HuH-7.5 (cell line): ENCODE measurements at regions not wholly inside any gene's neighbourhood (a gene's known extent, or its start where the extent isn't known, plus 50 kb on each side); places are given as distances from the start of the nearest gene placed in this dataset.

Experiments used
- DNase-seq: peaks from one replicate; pipeline ENCODE4 v3.0.0; 2011; ENCODE audit warnings: low spot score

DNA sequence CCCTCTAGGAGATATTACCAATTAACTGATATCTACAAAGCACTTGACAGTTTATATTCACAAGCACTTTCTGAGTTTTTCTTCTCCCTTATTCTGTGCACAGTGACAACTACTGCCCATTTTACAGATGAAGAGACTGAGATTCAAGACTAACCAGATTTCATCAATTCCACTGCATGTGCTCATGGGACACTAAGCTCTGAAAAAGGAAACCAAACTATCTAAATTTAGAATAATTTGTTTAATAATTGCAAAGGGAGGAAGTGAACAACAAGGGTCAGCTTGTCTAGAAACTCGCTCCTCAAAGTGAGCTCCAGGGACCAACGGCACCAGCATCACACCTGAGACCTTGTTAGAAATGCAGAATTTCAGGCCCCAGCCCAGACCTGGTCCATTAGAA lies 50.8 kb upstream of the MYLIP start:
- DNase-seq: no peak

DNA sequence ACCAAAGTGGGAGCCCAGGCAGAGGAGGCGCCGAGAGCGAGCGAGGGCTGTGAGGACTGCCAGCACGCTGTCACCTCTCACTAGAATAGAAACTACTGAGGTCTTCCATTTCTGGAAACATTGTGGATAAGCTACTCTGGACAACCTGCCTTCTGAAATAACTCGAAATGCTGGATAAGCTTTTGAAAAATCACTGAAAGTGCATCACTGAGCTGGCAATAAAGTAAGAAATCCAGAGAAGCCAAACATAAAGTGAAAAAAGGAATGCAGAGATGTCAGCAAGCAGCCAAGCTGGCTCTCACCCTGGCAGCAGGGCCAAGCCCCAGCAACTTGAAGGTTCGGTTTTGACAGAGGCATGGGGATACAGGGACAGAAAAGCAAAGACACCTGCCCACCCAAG lies 59.2 kb upstream of the MYLIP start:
- no peak for DNase-seq

DNA sequence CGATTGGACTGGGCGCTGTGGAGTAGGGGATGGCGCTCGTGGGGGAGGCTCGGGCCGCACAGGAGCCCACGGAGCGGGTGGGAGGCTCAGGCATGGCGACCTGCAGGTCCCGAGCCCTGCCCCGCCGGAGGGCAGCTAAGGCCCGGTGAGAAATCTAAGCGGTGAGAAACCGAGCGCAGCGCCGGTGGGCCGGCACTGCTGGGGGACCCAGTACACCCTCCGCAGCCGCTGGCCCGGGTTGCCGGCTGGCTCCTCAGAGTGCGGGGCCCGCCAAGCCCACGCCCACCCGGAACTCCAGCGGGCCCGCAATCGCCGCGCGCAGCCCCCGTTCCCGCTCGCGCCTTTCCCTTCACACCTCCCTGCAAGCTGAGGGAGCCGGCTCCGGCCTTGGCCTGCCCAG lies 59.7 kb upstream of the MYLIP start:
- DNase-seq: no peak

DNA sequence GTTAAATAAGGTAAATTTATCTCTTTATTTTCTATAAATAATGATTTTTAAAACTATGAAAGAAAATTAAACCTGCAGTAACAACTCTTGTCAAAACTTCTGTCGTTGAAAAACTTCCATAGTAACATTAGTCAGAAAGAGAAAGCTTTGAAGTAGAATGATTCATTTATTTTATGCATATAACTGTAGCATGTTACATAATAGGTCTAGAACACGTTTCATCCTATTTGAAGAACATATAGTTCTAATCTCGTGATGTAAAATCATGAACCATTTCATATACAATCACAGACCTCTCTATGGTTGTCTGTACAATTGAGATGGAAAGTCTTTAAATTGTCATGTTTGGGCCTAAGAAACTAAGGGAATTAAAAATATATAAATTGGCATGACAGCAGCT lies 61.3 kb upstream of the MYLIP start:
- DNase-seq: no peak

DNA sequence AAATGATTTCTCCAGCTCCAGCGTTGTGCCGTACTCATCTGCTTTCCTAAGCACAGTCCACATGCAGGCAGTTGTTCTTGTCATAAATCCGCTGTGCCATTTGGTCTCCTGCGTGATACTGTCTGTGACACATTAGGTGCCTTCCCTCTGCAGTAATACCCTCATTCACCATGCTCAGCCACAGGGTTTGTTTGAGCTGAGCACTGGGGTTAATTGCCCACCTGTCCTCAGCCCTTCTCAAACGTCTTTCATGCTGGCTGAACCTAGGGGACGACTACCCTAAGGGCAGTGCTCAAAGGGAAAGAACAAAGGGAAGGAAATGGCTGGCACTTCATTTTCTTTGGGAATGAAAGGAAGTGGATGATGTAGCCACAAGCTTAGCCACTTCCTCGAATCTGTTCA lies 64.2 kb upstream of the MYLIP start:
- no peak for DNase-seq

DNA sequence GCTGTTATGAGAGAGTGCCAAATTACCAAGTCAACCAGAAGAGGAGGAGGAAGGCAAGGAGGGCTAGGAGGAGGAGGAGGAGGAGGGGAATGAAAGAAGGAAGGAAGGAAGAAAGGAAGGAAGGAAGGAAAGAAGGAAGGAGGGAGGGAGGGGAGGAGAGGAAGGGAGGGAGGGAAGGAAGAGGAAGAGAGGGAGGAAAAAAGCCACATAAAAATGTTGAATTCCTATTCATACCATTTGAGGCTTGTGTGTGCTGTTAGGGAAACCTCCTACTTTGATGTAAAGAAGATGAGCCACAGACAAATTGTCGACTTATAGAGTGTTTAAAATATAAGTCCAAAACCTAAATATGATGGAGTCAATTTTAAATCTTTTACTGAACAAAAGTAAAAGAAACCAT lies 65.3 kb upstream of the MYLIP start:
- no peak for DNase-seq

DNA sequence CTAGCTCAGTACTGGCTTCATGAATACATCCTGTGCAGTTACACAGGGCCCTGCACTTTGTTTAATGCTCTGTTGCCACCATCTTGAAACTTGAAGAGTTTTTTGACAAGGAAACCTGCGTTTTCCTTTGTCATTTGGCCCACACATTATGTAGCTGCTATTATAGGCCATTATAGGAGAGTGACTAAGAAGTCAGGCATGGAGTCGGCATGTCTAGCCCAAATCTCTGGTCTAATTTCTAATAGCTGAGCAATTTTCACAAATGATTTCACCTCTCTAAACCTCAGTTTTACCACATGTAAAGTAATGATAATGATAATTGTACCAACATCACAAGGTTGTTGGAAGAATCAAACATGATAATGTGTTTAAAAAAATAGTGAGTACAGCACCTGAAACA lies 67.1 kb upstream of the MYLIP start:
- DNase-seq: no peak

DNA sequence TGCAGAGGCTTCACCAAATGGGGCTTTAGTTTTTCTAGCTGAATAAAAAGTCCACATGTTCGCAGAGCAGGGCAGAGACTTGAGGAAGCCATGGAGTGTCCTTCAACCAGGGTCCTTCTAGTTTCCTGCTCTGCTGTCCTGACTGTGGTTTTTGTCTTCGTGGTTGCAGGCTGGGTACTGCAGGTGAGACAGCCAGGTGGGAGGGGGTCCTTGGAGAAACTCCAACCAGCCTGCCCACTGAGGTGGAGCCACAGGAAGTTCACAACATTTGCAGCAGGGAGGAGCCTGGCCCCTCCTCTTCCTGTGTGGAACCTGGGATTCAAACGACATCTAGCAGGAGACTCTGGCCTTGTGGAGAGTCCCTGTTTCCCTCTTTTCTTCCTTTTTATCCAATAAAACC lies 68.8 kb upstream of the MYLIP start:
- no peak for DNase-seq

DNA sequence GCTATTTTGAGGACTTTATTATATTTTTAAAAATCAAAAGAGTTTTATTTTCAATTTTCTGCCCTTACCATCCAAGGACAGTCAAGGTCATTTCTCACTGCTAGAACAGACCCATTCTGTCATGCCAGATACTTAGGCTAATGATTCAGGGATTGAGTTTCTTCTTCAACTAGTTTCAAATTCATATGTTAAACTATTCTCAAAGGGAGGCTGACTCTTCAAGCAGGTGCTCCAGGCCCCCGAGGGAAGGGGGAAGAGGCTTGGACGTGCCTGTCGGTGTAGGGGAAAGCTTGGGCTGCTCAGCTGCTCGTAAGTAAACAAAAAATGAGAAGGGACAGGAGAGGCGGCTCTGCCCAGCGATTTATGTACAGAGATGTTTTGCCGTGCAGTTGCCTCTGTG lies 69.4 kb upstream of the MYLIP start:
- no peak for DNase-seq

DNA sequence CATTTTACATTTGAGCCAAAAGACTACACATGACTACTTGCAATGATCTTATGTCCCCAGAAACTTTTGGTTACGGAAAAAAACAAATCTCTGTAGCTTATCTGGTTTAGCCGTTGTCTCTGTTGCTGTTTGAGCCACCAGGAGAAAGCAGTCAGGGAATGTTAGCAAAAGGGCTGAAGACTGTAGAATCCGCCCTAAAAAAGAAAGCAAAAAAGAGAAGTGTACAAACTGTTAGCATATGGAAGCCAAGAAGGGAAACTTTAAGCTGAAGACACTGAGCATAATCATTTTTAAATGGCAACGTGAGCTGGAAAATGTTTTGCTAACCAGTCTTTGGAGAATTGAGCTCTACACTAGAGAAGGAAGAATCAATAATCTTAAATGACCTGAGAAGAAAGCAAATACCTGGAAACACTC lies 69.9 kb upstream of the MYLIP start:
- no peak for DNase-seq

DNA sequence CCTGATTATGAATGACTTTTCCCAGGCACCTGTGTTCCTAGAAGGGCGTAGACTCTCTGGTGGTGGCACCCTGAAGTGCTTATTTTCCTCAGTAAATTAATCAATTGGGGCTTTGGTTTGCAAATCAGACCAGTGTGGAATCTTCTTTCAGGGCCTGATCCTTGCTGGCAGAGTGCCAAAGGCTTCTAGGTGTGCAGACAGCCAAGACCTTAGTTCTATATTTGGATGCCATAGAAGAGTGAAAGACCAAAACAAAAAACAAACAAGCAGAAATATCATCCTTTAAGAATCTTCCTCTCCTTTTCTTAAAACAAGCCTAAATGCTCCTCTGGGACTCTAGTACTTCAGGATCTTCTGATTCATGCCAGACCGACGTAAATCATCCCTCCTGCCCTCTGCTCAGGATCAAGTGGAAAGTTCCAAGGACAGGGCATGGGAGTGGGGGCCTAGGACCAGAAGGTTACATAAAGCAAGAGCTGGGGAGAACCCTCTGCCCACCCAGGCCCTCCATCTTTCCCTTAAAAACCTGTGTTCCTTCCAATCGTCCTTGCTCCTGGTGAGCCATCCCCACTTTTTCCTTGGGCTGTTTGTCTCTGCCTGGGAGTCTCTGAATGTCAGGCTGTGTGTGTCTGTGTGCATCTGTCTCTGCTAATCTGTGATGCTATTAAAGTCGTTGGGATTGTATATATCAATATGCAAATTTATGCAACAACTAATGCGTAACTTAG lies 70.5 kb upstream of the MYLIP start:
- no peak for DNase-seq

DNA sequence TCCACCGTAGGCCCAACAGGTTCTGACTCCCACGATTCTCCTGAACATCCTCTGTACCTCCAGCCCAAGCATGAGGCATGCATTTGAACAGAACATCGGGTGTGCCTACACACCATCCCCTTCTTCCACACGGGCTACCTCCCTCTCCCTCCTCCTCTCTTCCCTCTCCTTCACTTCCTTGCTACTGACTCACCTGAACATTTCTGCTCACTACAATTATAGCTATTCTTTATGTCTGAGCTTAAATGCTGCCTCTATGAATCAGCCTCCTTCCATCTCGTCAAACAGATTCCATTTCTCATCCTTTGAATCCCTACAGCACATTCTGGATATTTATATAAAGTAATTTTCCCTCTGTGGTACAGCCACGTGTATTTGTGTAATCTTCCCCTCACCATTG lies 71.4 kb upstream of the MYLIP start:
- no peak for DNase-seq

DNA sequence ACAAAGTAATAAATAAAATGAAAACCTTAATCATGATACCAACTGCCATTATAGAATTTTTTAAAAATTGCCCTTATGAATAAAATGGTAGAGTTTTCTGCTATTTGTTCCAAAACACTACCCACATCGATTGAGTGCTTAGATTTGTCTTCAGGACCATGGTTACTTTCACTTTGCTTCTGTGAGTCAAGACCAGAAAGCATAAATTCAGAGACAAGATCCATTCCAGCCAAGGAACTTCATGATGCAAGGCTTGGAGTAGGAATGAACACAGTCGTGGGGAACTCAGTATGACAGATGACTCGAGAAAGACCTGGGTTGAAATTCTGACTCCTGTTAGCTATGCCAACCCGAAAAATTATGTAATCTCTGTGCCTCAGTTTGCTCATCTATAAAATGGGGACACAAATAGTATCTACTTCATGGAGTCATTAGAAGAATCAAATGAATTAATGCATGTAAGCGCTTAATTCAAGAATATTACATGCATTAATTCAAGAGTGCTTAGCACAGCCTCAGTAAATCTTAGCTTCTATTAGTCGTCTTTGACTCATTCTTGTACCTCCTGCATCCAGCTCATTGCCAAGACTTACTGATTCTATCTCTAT lies 72.5 kb upstream of the MYLIP start:
- DNase-seq: no peak

DNA sequence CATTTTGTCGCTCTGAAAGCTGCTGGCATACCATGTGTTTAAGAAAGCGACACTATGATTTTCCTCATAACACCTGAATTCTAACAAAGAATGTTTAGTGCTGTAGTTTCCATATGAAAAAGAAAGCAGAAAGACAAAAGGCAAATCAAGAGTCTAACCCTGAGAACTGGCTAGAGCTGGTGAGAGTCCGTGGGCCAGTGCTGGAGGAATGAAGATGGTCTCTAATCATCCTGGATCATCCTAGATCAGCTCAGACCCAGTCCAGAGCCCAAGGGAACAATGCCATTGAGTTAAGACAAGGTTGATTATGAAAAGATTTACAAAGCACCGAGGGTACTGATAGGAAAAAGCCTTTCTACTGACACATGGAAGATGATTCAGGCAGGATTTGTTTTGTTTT lies 73.0 kb upstream of the MYLIP start:
- DNase-seq: no peak

DNA sequence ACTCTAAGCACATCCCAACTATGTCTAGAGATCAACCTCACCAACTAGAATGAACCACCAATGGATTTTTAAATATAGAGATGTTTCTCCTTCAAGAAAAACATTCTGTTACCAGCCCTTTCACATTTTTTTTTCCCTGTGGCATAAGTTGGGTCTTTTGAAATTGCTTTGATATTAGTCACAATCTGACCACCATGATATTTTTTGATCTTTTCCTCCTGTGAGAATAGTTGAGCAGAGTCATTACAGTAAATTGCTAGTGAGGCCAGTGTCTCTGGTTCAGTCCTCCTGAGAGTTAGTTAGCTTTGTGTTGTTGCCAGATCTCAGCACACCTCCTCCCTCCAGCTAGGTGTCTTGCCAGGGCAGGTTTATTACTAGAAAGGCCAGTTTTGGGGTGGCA lies 79.7 kb upstream of the MYLIP start:
- no peak for DNase-seq

DNA sequence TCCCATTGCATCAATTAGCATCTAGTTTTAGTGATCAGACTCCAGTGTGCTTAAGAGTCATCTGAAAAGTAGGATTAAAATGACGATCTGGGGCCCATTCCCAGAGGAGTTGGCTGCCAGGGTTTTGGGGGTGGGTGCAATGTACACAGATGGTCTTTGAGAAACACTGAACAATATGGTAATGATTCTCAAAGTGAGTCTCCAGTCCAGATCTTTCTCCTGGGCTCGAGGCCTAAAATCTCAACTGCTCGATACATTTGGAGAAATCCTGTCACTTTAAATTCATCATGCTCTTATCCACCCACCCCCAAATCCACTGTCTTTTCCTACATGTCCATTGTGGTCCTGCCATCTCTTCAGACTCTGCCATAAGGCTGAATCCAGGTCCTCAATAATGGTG lies 80.7 kb upstream of the MYLIP start:
- no peak for DNase-seq

DNA sequence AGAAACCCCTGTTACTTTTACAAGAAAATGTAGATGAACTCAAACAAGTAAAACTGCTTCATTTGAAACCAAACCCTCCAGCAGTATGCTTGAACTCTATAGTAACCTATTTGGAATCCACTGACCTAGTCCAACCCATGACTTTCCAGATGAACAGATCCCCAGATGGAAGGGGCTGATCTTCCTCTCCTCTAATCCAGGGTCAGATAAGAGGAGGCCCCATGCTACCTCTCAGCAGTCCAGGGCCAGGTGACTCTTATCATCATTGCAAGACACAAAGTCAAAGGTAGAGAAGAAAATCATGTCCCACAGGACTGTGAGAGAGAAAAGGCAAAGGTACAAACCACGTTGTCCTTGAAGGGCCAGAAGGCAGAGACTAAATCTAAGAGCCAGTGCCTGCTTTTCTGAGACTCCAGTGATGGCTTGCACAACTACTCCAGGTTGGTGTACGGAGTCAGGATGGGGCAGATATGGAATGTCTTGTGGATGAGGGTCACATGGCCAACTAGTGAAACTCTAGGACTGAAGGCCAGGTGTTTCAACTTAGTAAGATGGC lies 81.4 kb upstream of the MYLIP start:
- DNase-seq: no peak

DNA sequence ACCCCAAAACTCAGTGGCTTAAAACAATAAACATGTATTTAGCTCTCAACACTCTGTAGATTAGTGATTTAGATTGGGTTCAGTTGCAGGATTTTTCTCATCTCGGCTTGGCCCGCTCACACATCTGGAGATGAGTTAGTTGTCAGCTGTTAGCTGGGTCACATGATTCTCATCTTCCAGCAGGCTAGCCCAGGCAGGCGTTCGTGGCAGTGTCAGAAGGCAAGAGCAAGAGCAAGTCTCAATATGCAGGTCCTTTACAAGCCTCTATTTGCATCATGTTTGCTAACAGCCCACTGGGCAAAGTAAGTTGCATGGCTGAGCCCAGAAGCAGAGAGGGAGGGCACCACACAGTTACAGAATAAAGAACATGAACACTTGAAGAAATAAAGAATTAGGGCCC lies 83.6 kb upstream of the MYLIP start:
- DNase-seq: no peak

DNA sequence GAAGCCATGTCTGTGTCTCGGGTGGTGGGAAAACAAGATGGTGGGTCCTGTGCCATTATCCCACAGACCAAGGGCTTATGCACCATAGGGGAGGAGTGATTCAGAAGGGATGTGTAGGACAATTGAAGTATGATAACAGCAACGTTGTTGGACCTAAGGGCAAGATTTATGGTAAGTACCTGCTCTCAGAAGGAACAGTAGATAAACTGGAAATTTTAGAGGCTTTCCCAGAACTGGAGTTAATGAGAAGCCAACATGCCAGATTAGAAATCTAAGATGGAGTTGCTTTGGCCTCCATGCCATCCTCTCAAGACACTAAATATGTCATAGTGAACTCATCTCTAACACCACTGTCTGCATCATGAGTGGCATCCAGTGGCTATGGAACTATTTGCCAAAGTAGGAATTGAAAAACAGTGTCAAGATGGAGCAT lies 84.7 kb upstream of the MYLIP start:
- DNase-seq: no peak

DNA sequence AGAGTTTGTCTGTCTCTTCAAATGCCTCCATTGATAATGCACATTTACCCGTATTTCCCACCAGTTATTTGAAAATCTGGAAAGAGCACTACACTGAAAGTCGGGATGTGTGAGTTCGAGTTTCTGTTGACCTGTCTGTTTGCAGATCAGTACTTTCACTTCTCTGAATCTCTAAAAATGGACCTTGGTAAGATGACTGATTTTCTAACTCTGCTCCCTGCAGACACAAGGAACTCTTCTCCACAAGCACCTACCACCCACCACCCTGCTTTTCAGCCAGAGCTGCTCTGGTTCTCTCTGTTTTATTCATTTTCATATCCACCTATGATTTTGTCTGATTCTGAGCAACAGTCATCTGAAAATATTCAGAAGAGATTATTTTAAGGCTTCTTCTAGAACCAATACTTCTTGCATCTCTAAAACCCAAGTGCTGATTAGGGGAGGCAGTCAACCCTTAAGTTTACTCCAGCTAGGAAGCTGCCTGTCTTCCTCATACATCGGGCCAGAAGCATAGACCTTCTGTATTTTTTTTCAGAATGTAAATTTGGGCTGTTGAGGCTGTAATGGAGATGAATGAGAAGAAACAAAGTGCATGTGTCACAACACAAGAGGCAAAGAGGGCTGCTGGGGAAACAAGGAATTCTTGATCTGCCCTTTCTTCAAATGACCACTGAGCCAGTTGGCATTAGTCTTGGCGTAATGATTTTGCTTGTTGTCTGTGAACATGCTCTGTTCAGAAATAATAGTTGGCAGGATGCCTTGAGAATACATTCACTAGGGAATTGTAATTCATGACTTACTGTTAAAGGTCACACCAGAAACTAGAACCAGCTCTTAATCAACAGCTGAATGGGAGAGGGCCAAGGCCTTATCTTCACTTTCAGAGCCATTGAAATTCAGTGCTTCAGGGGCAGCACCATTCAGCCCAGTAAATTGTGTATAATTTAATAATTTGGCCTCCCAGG lies 85.4 kb upstream of the MYLIP start:
- DNase-seq: no peak

DNA sequence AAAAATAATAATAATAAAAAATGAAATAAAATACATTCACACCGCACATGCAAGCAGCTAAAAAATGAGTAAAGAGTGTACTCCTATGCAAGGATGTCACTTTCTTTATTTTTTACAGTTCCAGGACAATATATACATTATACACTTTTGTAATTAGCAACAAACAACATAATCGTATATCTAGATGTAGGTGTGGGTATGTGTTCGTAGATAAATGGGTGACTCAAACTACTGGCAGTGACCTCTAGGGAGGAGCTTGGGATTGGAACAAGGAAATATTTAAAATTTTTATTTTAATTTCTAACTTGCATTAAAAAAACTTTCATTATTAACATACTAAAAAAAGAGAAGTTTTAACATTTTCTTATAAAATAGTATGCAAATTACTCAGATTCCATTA lies 86.1 kb upstream of the MYLIP start:
- DNase-seq: no peak

DNA sequence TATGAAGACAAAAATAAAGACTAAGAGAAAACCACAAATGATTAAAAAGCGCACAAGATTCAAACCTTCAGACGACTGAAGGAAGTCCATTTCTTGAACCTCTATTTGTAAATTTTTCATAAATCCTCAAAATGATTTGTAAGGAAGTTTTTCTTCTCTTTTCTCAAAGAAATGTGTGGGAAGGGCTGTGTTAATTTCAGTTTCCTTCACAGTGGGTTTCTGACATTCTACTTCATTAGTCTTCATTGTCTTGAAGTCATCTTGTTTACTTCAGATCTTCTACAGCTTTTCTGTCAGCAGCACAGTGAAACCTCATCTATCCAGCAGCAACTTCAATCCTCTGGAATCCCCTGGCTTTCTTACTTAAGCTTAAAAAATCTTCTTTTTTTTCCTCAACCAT lies 87.6 kb upstream of the MYLIP start:
- no peak for DNase-seq

DNA sequence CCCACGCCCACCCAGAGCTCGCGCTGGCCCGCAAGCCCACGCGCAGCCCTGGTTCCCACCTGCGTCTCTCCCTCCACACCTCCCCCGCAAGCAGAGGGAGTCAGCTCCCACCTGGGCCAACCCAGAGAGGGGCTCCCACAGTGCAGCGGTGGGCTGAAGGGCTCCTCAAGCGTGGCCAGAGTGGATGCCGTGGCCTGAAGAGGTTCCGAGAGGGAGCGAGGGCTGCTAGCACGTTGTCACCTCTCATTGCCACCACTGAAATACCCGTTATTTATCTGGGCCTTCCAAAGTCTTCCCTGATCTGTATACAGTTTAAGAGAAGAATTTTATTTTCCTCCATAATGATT lies 88.3 kb upstream of the MYLIP start:
- DNase-seq: no peak
